ENCODE measurements at regions not wholly inside any gene's neighbourhood (a gene's known extent, or its start where the extent isn't known, plus 50 kb on each side); places are given as distances from the start of the nearest gene placed in this dataset.
"Not testable (repeated sequence)": the region's sequence is repeated elsewhere in the genome, so short reads cannot be mapped to it uniquely, and the experiment has no call there.

- H3K9me3 Mint-ChIP-seq: peaks cover 5% of the 10 kb centered on the region
- no peak overlapping the region for H3K27ac Mint-ChIP-seq
- H3K27me3 Mint-ChIP-seq: no peaks in the 10 kb centered on the region
- H3K4me3 Mint-ChIP-seq: no peak overlapping the region
- H3K36me3 Mint-ChIP-seq: no peaks in the 10 kb centered on the region
- H3K4me1 Mint-ChIP-seq: no peaks in the 10 kb centered on the region
Observed at GRCh38 chr11:21983431-21983830, 209.5 kb upstream of the ANO5 start.

- no peaks in the 10 kb centered on the region for H3K36me3 Mint-ChIP-seq
- no peak overlapping the region for H3K27ac Mint-ChIP-seq
- no peak overlapping the region for H3K4me3 Mint-ChIP-seq
- H3K9me3 Mint-ChIP-seq: peaks cover 5% of the 10 kb centered on the region
- H3K4me1 Mint-ChIP-seq: no peaks in the 10 kb centered on the region
- H3K27me3 Mint-ChIP-seq: no peaks in the 10 kb centered on the region
Observed at GRCh38 chr11:21986361-21986760, 206.5 kb upstream of the ANO5 start.

- H3K36me3 Mint-ChIP-seq: no peaks in the 10 kb centered on the region
- peaks cover 5% of the 10 kb centered on the region for H3K9me3 Mint-ChIP-seq
- no peaks in the 10 kb centered on the region for H3K27me3 Mint-ChIP-seq
- H3K4me1 Mint-ChIP-seq: no peaks in the 10 kb centered on the region
- H3K4me3 Mint-ChIP-seq: no peak overlapping the region
- H3K27ac Mint-ChIP-seq: no peak overlapping the region
Observed at GRCh38 chr11:21987261-21987660, 205.6 kb upstream of the ANO5 start.

GRCh38 chr11:21988477-21988876 is 204.4 kb upstream of the ANO5 start:
- no peaks in the 10 kb centered on the region for H3K4me1 Mint-ChIP-seq
- H3K4me3 Mint-ChIP-seq: no peak overlapping the region
- H3K27me3 Mint-ChIP-seq: no peaks in the 10 kb centered on the region
- H3K36me3 Mint-ChIP-seq: no peaks in the 10 kb centered on the region
- H3K9me3 Mint-ChIP-seq: peaks cover 5% of the 10 kb centered on the region
- H3K27ac Mint-ChIP-seq: no peak overlapping the region

- not testable (repeated sequence) for H3K9me3 Mint-ChIP-seq, H3K27ac Mint-ChIP-seq, H3K4me1 Mint-ChIP-seq, H3K36me3 Mint-ChIP-seq, H3K4me3 Mint-ChIP-seq, H3K27me3 Mint-ChIP-seq
Observed at GRCh38 chr11:22001803-22002202, 191.1 kb upstream of the ANO5 start.

GRCh38 chr11:22006901-22007300 is 186.0 kb upstream of the ANO5 start:
- Mint-ChIP-seq H3K27me3 (no peaks in the 10 kb centered on the region), H3K4me3 (no peak overlapping the region), H3K27ac (no peak overlapping the region), H3K4me1 (no peaks in the 10 kb centered on the region), H3K36me3 (no peaks in the 10 kb centered on the region), H3K9me3 (no peaks in the 10 kb centered on the region)

GRCh38 chr11:22031791-22032190 is 161.1 kb upstream of the ANO5 start:
- H3K4me1 Mint-ChIP-seq: no peaks in the 10 kb centered on the region

GRCh38 chr11:22037505-22037904 is 155.4 kb upstream of the ANO5 start:
- H3K27ac Mint-ChIP-seq: no peak overlapping the region
- no peaks in the 10 kb centered on the region for H3K27me3 Mint-ChIP-seq
- H3K36me3 Mint-ChIP-seq: no peaks in the 10 kb centered on the region
- H3K4me1 Mint-ChIP-seq: no peaks in the 10 kb centered on the region
- H3K4me3 Mint-ChIP-seq: no peak overlapping the region
- no peaks in the 10 kb centered on the region for H3K9me3 Mint-ChIP-seq

More at GRCh38 chr11:22031791-22032190, 161.1 kb upstream of the ANO5 start:
- no peak overlapping the region for H3K4me3 Mint-ChIP-seq
- H3K36me3 Mint-ChIP-seq: no peaks in the 10 kb centered on the region
- no peak overlapping the region for H3K27ac Mint-ChIP-seq
- peaks cover 7% of the 10 kb centered on the region for H3K9me3 Mint-ChIP-seq
- H3K27me3 Mint-ChIP-seq: no peaks in the 10 kb centered on the region

GRCh38 chr11:22041039-22041438 is 151.8 kb upstream of the ANO5 start:
- no peaks in the 10 kb centered on the region for H3K27me3 Mint-ChIP-seq
- H3K36me3 Mint-ChIP-seq: no peaks in the 10 kb centered on the region
- H3K9me3 Mint-ChIP-seq: no peaks in the 10 kb centered on the region
- no peak overlapping the region for H3K4me3 Mint-ChIP-seq
- no peak overlapping the region for H3K27ac Mint-ChIP-seq
- H3K4me1 Mint-ChIP-seq: no peaks in the 10 kb centered on the region

GRCh38 chr11:22042081-22042480 is 150.8 kb upstream of the ANO5 start:
- Mint-ChIP-seq H3K27ac (no peak overlapping the region), H3K36me3 (no peaks in the 10 kb centered on the region), H3K9me3 (no peaks in the 10 kb centered on the region), H3K27me3 (no peaks in the 10 kb centered on the region), H3K4me3 (no peak overlapping the region), H3K4me1 (no peaks in the 10 kb centered on the region)

- H3K4me1 Mint-ChIP-seq: no peaks in the 10 kb centered on the region
Observed at GRCh38 chr11:22044126-22044525, 148.8 kb upstream of the ANO5 start.

GRCh38 chr11:22049276-22049675 is 143.6 kb upstream of the ANO5 start:
- H3K27ac Mint-ChIP-seq: no peak overlapping the region
- H3K9me3 Mint-ChIP-seq: no peaks in the 10 kb centered on the region
- H3K4me1 Mint-ChIP-seq: no peaks in the 10 kb centered on the region
- H3K27me3 Mint-ChIP-seq: no peaks in the 10 kb centered on the region
- no peaks in the 10 kb centered on the region for H3K36me3 Mint-ChIP-seq
- H3K4me3 Mint-ChIP-seq: no peak overlapping the region

More at GRCh38 chr11:22044126-22044525, 148.8 kb upstream of the ANO5 start:
- H3K27me3 Mint-ChIP-seq: no peaks in the 10 kb centered on the region
- no peak overlapping the region for H3K27ac Mint-ChIP-seq
- no peak overlapping the region for H3K4me3 Mint-ChIP-seq
- H3K9me3 Mint-ChIP-seq: no peaks in the 10 kb centered on the region
- no peaks in the 10 kb centered on the region for H3K36me3 Mint-ChIP-seq

GRCh38 chr11:22065472-22065871 is 127.4 kb upstream of the ANO5 start:
- Mint-ChIP-seq H3K27me3 (no peaks in the 10 kb centered on the region), H3K9me3 (peaks cover 20% of the 10 kb centered on the region), H3K4me3 (no peak overlapping the region), H3K36me3 (no peaks in the 10 kb centered on the region), H3K27ac (no peak overlapping the region), H3K4me1 (no peaks in the 10 kb centered on the region)

GRCh38 chr11:22069844-22070243 is 123.0 kb upstream of the ANO5 start:
- H3K4me3 Mint-ChIP-seq: no peak overlapping the region
- H3K9me3 Mint-ChIP-seq: peaks cover 15% of the 10 kb centered on the region
- no peaks in the 10 kb centered on the region for H3K36me3 Mint-ChIP-seq
- no peak overlapping the region for H3K27ac Mint-ChIP-seq
- H3K4me1 Mint-ChIP-seq: no peaks in the 10 kb centered on the region
- no peaks in the 10 kb centered on the region for H3K27me3 Mint-ChIP-seq

GRCh38 chr11:22076271-22076930 is 116.5 kb upstream of the ANO5 start:
- Mint-ChIP-seq H3K4me1 (no peaks in the 10 kb centered on the region), H3K4me3 (no peak overlapping the region), H3K36me3 (no peaks in the 10 kb centered on the region), H3K27me3 (no peaks in the 10 kb centered on the region), H3K9me3 (peaks cover 18% of the 10 kb centered on the region), H3K27ac (no peak overlapping the region)

GRCh38 chr11:22078063-22078462 is 114.8 kb upstream of the ANO5 start:
- H3K36me3 Mint-ChIP-seq: no peaks in the 10 kb centered on the region
- H3K9me3 Mint-ChIP-seq: peaks cover 20% of the 10 kb centered on the region
- H3K27ac Mint-ChIP-seq: no peak overlapping the region
- no peaks in the 10 kb centered on the region for H3K27me3 Mint-ChIP-seq
- no peaks in the 10 kb centered on the region for H3K4me1 Mint-ChIP-seq
- no peak overlapping the region for H3K4me3 Mint-ChIP-seq

Measured in activated naive CD4-positive, alpha-beta T cell treated with anti-CD3 and anti-CD28 coated beads, Interleukin-2, amount 50 U/mL, for 24 hours (primary cell).